Activated T-helper 17 cell treated with anti-CD3 and anti-CD28 coated beads, Interleukin-2, amount 50 U/mL, for 72 hours (primary cell): ENCODE measurements at regions not wholly inside any gene's neighbourhood (a gene's known extent, or its start where the extent isn't known, plus 50 kb on each side); places are given as distances from the start of the nearest gene placed in this dataset.
"Not testable (repeated sequence)": the region's sequence is repeated elsewhere in the genome, so short reads cannot be mapped to it uniquely, and the experiment has no call there.

Experiments used
- ATAC-seq: fragments of 150-1000 bp; cut with Tn5 transposase; replicated peaks from 2 replicates; pipeline ENCODE4 v1.10.0; 2021; ENCODE audit warnings: mild to moderate bottlenecking, moderate library complexity
- H3K27ac Mint-ChIP-seq: one replicate; pipeline ENCODE4 v1.8.0; 2022; ENCODE audit warnings: mixed read lengths
- H3K27me3 Mint-ChIP-seq: one replicate; pipeline ENCODE4 v1.8.0; 2022; ENCODE audit warnings: mixed read lengths
- H3K36me3 Mint-ChIP-seq: one replicate; pipeline ENCODE4 v1.8.0; 2022; ENCODE audit warnings: low read depth, mild to moderate bottlenecking, mixed read lengths
- H3K4me1 Mint-ChIP-seq: one replicate; pipeline ENCODE4 v1.8.0; 2022; ENCODE audit warnings: mixed read lengths
- H3K4me3 Mint-ChIP-seq: one replicate; pipeline ENCODE4 v1.8.0; 2022; ENCODE audit warnings: mild to moderate bottlenecking, mixed read lengths
- H3K9me3 Mint-ChIP-seq: one replicate; pipeline ENCODE4 v1.8.0; 2022; ENCODE audit warnings: mixed read lengths

- no peak overlapping the region for H3K4me3 Mint-ChIP-seq
- no peak for ATAC-seq
- H3K4me1 Mint-ChIP-seq: no peaks in the 10 kb centered on the region
- H3K27me3 Mint-ChIP-seq: peaks cover 17% of the 10 kb centered on the region
- H3K36me3 Mint-ChIP-seq: no peaks in the 10 kb centered on the region
- peaks cover 4% of the 10 kb centered on the region for H3K9me3 Mint-ChIP-seq
- H3K27ac Mint-ChIP-seq: no peak overlapping the region
Observed at GRCh38 chr1:233805786-233806185, 98.7 kb upstream of the SLC35F3 start.

GRCh38 chr1:233815357-233815756 lies 89.1 kb upstream of the SLC35F3 start:
- Mint-ChIP-seq H3K9me3 (no peaks in the 10 kb centered on the region), H3K36me3 (no peaks in the 10 kb centered on the region), H3K27me3 (peaks cover 28% of the 10 kb centered on the region), H3K27ac (no peak overlapping the region), H3K4me3 (no peak overlapping the region), H3K4me1 (no peaks in the 10 kb centered on the region)
- no peak for ATAC-seq

- Mint-ChIP-seq H3K4me1 (no peaks in the 10 kb centered on the region), H3K9me3 (no peaks in the 10 kb centered on the region), H3K4me3 (no peak overlapping the region), H3K36me3 (no peaks in the 10 kb centered on the region), H3K27ac (no peak overlapping the region), H3K27me3 (peaks cover 27% of the 10 kb centered on the region)
- no peak for ATAC-seq
Observed at GRCh38 chr1:233815865-233816264, 88.6 kb upstream of the SLC35F3 start.

GRCh38 chr1:233816348-233816747 lies 88.1 kb upstream of the SLC35F3 start:
- ATAC-seq: no peak
- Mint-ChIP-seq H3K4me1 (no peaks in the 10 kb centered on the region), H3K4me3 (no peak overlapping the region), H3K36me3 (no peaks in the 10 kb centered on the region), H3K27me3 (peaks cover 24% of the 10 kb centered on the region), H3K27ac (no peak overlapping the region), H3K9me3 (no peaks in the 10 kb centered on the region)

GRCh38 chr1:233819042-233819441 lies 85.4 kb upstream of the SLC35F3 start:
- Mint-ChIP-seq H3K27me3 (peaks cover 14% of the 10 kb centered on the region), H3K4me3 (no peak overlapping the region), H3K27ac (no peak overlapping the region), H3K4me1 (no peaks in the 10 kb centered on the region), H3K9me3 (no peaks in the 10 kb centered on the region), H3K36me3 (no peaks in the 10 kb centered on the region)
- ATAC-seq: no peak

- not testable (repeated sequence) for H3K27me3 Mint-ChIP-seq, H3K36me3 Mint-ChIP-seq, H3K4me3 Mint-ChIP-seq, H3K9me3 Mint-ChIP-seq, ATAC-seq, H3K27ac Mint-ChIP-seq, H3K4me1 Mint-ChIP-seq
Observed at GRCh38 chr1:233824179-233824578, 80.3 kb upstream of the SLC35F3 start.

- H3K27ac Mint-ChIP-seq, H3K9me3 Mint-ChIP-seq, ATAC-seq, H3K36me3 Mint-ChIP-seq, H3K4me1 Mint-ChIP-seq, H3K27me3 Mint-ChIP-seq, H3K4me3 Mint-ChIP-seq: not testable (repeated sequence)
Observed at GRCh38 chr1:233827937-233828336, 76.5 kb upstream of the SLC35F3 start.

GRCh38 chr1:233828480-233828879 lies 76.0 kb upstream of the SLC35F3 start:
- H3K36me3 Mint-ChIP-seq: no peaks in the 10 kb centered on the region
- ATAC-seq: no peak
- H3K4me1 Mint-ChIP-seq: no peaks in the 10 kb centered on the region

GRCh38 chr1:233834609-233835008 lies 69.9 kb upstream of the SLC35F3 start:
- Mint-ChIP-seq H3K36me3 (no peaks in the 10 kb centered on the region), H3K9me3 (peaks cover 4% of the 10 kb centered on the region), H3K4me1 (no peaks in the 10 kb centered on the region), H3K27me3 (no peaks in the 10 kb centered on the region), H3K4me3 (no peak overlapping the region), H3K27ac (no peak overlapping the region)
- no peak for ATAC-seq

More at GRCh38 chr1:233828480-233828879, 76.0 kb upstream of the SLC35F3 start:
- Mint-ChIP-seq H3K27me3 (peaks cover 2% of the 10 kb centered on the region), H3K9me3 (peaks cover 6% of the 10 kb centered on the region), H3K27ac (no peak overlapping the region), H3K4me3 (no peak overlapping the region)

- not testable (repeated sequence) for H3K4me1 Mint-ChIP-seq, H3K4me3 Mint-ChIP-seq, ATAC-seq, H3K9me3 Mint-ChIP-seq, H3K27ac Mint-ChIP-seq, H3K27me3 Mint-ChIP-seq, H3K36me3 Mint-ChIP-seq
Observed at GRCh38 chr1:233838207-233838606, 66.3 kb upstream of the SLC35F3 start.

- H3K36me3 Mint-ChIP-seq: no peaks in the 10 kb centered on the region
- no peak for ATAC-seq
- peaks cover 6% of the 10 kb centered on the region for H3K9me3 Mint-ChIP-seq
- no peak overlapping the region for H3K27ac Mint-ChIP-seq
- H3K4me1 Mint-ChIP-seq: no peaks in the 10 kb centered on the region
- H3K27me3 Mint-ChIP-seq: peaks cover 4% of the 10 kb centered on the region
- no peak overlapping the region for H3K4me3 Mint-ChIP-seq
Observed at GRCh38 chr1:233843525-233844204, 60.8 kb upstream of the SLC35F3 start.

GRCh38 chr1:233844275-233844674 lies 60.2 kb upstream of the SLC35F3 start:
- Mint-ChIP-seq H3K27ac (no peak overlapping the region), H3K27me3 (peaks cover 4% of the 10 kb centered on the region), H3K4me1 (no peaks in the 10 kb centered on the region), H3K9me3 (peaks cover 6% of the 10 kb centered on the region), H3K36me3 (no peaks in the 10 kb centered on the region), H3K4me3 (no peak overlapping the region)
- ATAC-seq: no peak

GRCh38 chr1:233844692-233845091 lies 59.8 kb upstream of the SLC35F3 start:
- no peak overlapping the region for H3K27ac Mint-ChIP-seq
- no peaks in the 10 kb centered on the region for H3K36me3 Mint-ChIP-seq
- H3K4me3 Mint-ChIP-seq: no peak overlapping the region
- no peaks in the 10 kb centered on the region for H3K4me1 Mint-ChIP-seq
- no peak for ATAC-seq
- peaks cover 4% of the 10 kb centered on the region for H3K27me3 Mint-ChIP-seq
- peaks cover 6% of the 10 kb centered on the region for H3K9me3 Mint-ChIP-seq
